GM23338 (cell line): ENCODE measurements at regions not wholly inside any gene's neighbourhood (a gene's known extent, or its start where the extent isn't known, plus 50 kb on each side); places are given as distances from the start of the nearest gene placed in this dataset.

Source experiments
- ATAC-seq: fragments of 200-7000 bp; cut with Tn5 transposase; 3 replicates; pipeline ENCODE4 v1.9.1; 2020
- DNase-seq: peaks from one replicate; pipeline ENCODE4 v3.0.0-alpha.2; 2015; ENCODE audit warnings: low spot score
- H2AFZ ChIP-seq: fragments of 200-600 bp; sonication (generic); 2 replicates; pipeline ENCODE4 v1.8.0; 2016; ENCODE audit warnings: antibody characterized with exemption, mild to moderate bottlenecking, moderate library complexity
- H3F3A ChIP-seq: fragments of 200-600 bp; sonication (generic); replicated peaks from 2 replicates; pipeline ENCODE4 v1.8.0; 2017; ENCODE audit warnings: antibody characterized with exemption, mixed run types, low read depth
- H3K27ac ChIP-seq: fragments of 200-600 bp; sonication (generic); 2 replicates; pipeline ENCODE4 v1.6.1; 2016; ENCODE audit warnings: low read depth
- H3K27me3 ChIP-seq: fragments of 200-600 bp; sonication (generic); 2 replicates; pipeline ENCODE4 v1.8.0; 2016; ENCODE audit warnings: mild to moderate bottlenecking, mixed run types, moderate library complexity; ENCODE audit not compliant: insufficient read depth
- H3K36me3 ChIP-seq: fragments of 200-600 bp; sonication (generic); 2 replicates; pipeline ENCODE4 v1.8.0; 2016; ENCODE audit warnings: mild to moderate bottlenecking; ENCODE audit not compliant: insufficient read depth
- H3K4me1 ChIP-seq: fragments of 200-600 bp; sonication (generic); 2 replicates; pipeline ENCODE4 v1.8.0; 2016; ENCODE audit warnings: mild to moderate bottlenecking, moderate library complexity; ENCODE audit not compliant: insufficient read depth
- H3K4me2 ChIP-seq: fragments of 200-600 bp; sonication (generic); 2 replicates; pipeline ENCODE4 v1.7.1; 2017; ENCODE audit warnings: mixed run types
- H3K4me3 ChIP-seq: fragments of 200-600 bp; sonication (generic); 2 replicates; pipeline ENCODE4 v1.6.1; 2016; ENCODE audit warnings: mixed run types
- H3K79me2 ChIP-seq: fragments of 200-600 bp; sonication (generic); replicated peaks from 2 replicates; pipeline ENCODE4 v1.8.0; 2017; ENCODE audit warnings: mild to moderate bottlenecking; ENCODE audit not compliant: insufficient read depth
- H3K9me2 ChIP-seq: fragments of 200-600 bp; sonication (generic); 2 replicates; pipeline ENCODE4 v1.8.0; 2017; ENCODE audit not compliant: insufficient read depth
- H4K20me1 ChIP-seq: fragments of 200-600 bp; sonication (generic); replicated peaks from 2 replicates; pipeline ENCODE4 v1.8.0; 2017; ENCODE audit warnings: mild to moderate bottlenecking; ENCODE audit not compliant: insufficient read depth
- H3K27ac Mint-ChIP-seq: 2 replicates; pipeline ENCODE4 v1.8.0; 2020; ENCODE audit warnings: inconsistent platforms, mild to moderate bottlenecking, moderate library complexity, mixed read lengths
- H3K27me3 Mint-ChIP-seq: 3 replicates; pipeline ENCODE4 v1.8.0; 2022; ENCODE audit warnings: low read depth, mild to moderate bottlenecking, moderate library complexity, mixed read lengths, inconsistent platforms; ENCODE audit not compliant: insufficient read depth, poor library complexity
- H3K36me3 Mint-ChIP-seq: 3 replicates; pipeline ENCODE4 v1.8.0; 2021; ENCODE audit warnings: low read depth, mild to moderate bottlenecking, inconsistent platforms, moderate library complexity, mixed read lengths
- H3K4me1 Mint-ChIP-seq: 3 replicates; pipeline ENCODE4 v1.8.0; 2020; ENCODE audit warnings: mild to moderate bottlenecking, inconsistent platforms, mixed read lengths
- H3K4me3 Mint-ChIP-seq: 3 replicates; pipeline ENCODE4 v1.8.0; 2021; ENCODE audit warnings: moderate library complexity, mild to moderate bottlenecking, inconsistent platforms, mixed read lengths
- H3K9me3 Mint-ChIP-seq: 3 replicates; pipeline ENCODE4 v1.8.0; 2020; ENCODE audit warnings: moderate library complexity, mild to moderate bottlenecking, inconsistent platforms, mixed read lengths
- CREB1 ChIP-seq: fragments of 250-450 bp; sonication (Bioruptor Pico); IDR thresholded peaks from 2 replicates; pipeline ENCODE4 v1.5.0; 2020; ENCODE audit warnings: low read depth, mild to moderate bottlenecking, moderate library complexity
- CTCF ChIP-seq, 2 experiments: fragments of 200-600 bp in 1 of 2; sonication (generic) in 1 of 2; conservative IDR thresholded peaks; 2 replicates each; pipeline versions ENCODE4 v1.5.1 to v1.6.1; 2016 to 2017; ENCODE audit warnings: antibody characterized with exemption in 2 of 2, low read depth in 2 of 2, mild to moderate bottlenecking in 2 of 2, moderate library complexity in 1 of 2
- ETS1 ChIP-seq: IDR thresholded peaks from 2 replicates; pipeline ENCODE4 v1.6.1; 2016; ENCODE audit warnings: antibody characterized with exemption
- EZH2 ChIP-seq: fragments of 200-600 bp; sonication (generic); IDR thresholded peaks from one replicate; pipeline ENCODE4 v1.8.0; 2017; ENCODE audit warnings: antibody characterized with exemption, mild to moderate bottlenecking, low read depth; ENCODE audit not compliant: unreplicated experiment
- EZH2phosphoT487 ChIP-seq: fragments of 200-600 bp; sonication (generic); IDR thresholded peaks from one replicate; pipeline ENCODE4 v1.8.1; 2018; ENCODE audit warnings: antibody characterized with exemption; ENCODE audit not compliant: unreplicated experiment
- JUNB ChIP-seq: IDR thresholded peaks from one replicate; pipeline ENCODE4 v1.6.1; 2016; ENCODE audit warnings: antibody characterized with exemption; ENCODE audit not compliant: unreplicated experiment
- NANOG ChIP-seq: IDR thresholded peaks from 2 replicates; pipeline ENCODE4 v1.6.1; 2016; ENCODE audit warnings: antibody characterized with exemption, borderline replicate concordance
- POLR2AphosphoS5 ChIP-seq: IDR thresholded peaks from 2 replicates; pipeline ENCODE4 v1.6.1; 2016; ENCODE audit warnings: antibody characterized with exemption, low read depth
- STAT1 ChIP-seq: IDR thresholded peaks from one replicate; pipeline ENCODE4 v1.6.1; 2016; ENCODE audit warnings: antibody characterized with exemption; ENCODE audit not compliant: unreplicated experiment
- ZNF114 ChIP-seq: fragments of 250-450 bp; sonication (Bioruptor Pico); IDR thresholded peaks from 2 replicates; pipeline ENCODE4 v1.5.0; 2020; ENCODE audit warnings: mild to moderate bottlenecking, moderate library complexity
- ZNF331 ChIP-seq: fragments of 250-450 bp; sonication (Bioruptor Pico); IDR thresholded peaks from 2 replicates; pipeline ENCODE4 v1.5.0; 2020; ENCODE audit warnings: low read depth, mild to moderate bottlenecking, moderate library complexity
- TF ChIP-seq, protein P1 (sequence below): fragments of 250-450 bp; sonication (Bioruptor Pico); IDR thresholded peaks from 2 replicates; pipeline ENCODE4 v1.5.0; 2020; ENCODE audit warnings: mild to moderate bottlenecking, moderate library complexity
- TF ChIP-seq, protein P2 (sequence below): IDR thresholded peaks from one replicate; pipeline ENCODE4 v1.6.1; 2018; ENCODE audit warnings: antibody characterized with exemption; ENCODE audit not compliant: unreplicated experiment

GRCh38 chr11:112836256-112836602 is 125.0 kb upstream of the NCAM1 start:
- peaks cover 8% of the 10 kb centered on the region for H3K27me3 Mint-ChIP-seq
- TF ChIP-seq ZNF114 (no peak), CTCF (conservative IDR thresholded peaks at IDR 0.05; ENCODE audit: low read depth in 2 of 2) (no peak), CREB1 (no peak), EZH2 (no peak), STAT1 (no peak), ETS1 (no peak), POLR2AphosphoS5 (no peak), JUNB (no peak), ZNF331 (CRISPR knock-in tag) (no peak), EZH2phosphoT487 (no peak), NANOG (no peak)
- TF ChIP-seq, protein P1, sequence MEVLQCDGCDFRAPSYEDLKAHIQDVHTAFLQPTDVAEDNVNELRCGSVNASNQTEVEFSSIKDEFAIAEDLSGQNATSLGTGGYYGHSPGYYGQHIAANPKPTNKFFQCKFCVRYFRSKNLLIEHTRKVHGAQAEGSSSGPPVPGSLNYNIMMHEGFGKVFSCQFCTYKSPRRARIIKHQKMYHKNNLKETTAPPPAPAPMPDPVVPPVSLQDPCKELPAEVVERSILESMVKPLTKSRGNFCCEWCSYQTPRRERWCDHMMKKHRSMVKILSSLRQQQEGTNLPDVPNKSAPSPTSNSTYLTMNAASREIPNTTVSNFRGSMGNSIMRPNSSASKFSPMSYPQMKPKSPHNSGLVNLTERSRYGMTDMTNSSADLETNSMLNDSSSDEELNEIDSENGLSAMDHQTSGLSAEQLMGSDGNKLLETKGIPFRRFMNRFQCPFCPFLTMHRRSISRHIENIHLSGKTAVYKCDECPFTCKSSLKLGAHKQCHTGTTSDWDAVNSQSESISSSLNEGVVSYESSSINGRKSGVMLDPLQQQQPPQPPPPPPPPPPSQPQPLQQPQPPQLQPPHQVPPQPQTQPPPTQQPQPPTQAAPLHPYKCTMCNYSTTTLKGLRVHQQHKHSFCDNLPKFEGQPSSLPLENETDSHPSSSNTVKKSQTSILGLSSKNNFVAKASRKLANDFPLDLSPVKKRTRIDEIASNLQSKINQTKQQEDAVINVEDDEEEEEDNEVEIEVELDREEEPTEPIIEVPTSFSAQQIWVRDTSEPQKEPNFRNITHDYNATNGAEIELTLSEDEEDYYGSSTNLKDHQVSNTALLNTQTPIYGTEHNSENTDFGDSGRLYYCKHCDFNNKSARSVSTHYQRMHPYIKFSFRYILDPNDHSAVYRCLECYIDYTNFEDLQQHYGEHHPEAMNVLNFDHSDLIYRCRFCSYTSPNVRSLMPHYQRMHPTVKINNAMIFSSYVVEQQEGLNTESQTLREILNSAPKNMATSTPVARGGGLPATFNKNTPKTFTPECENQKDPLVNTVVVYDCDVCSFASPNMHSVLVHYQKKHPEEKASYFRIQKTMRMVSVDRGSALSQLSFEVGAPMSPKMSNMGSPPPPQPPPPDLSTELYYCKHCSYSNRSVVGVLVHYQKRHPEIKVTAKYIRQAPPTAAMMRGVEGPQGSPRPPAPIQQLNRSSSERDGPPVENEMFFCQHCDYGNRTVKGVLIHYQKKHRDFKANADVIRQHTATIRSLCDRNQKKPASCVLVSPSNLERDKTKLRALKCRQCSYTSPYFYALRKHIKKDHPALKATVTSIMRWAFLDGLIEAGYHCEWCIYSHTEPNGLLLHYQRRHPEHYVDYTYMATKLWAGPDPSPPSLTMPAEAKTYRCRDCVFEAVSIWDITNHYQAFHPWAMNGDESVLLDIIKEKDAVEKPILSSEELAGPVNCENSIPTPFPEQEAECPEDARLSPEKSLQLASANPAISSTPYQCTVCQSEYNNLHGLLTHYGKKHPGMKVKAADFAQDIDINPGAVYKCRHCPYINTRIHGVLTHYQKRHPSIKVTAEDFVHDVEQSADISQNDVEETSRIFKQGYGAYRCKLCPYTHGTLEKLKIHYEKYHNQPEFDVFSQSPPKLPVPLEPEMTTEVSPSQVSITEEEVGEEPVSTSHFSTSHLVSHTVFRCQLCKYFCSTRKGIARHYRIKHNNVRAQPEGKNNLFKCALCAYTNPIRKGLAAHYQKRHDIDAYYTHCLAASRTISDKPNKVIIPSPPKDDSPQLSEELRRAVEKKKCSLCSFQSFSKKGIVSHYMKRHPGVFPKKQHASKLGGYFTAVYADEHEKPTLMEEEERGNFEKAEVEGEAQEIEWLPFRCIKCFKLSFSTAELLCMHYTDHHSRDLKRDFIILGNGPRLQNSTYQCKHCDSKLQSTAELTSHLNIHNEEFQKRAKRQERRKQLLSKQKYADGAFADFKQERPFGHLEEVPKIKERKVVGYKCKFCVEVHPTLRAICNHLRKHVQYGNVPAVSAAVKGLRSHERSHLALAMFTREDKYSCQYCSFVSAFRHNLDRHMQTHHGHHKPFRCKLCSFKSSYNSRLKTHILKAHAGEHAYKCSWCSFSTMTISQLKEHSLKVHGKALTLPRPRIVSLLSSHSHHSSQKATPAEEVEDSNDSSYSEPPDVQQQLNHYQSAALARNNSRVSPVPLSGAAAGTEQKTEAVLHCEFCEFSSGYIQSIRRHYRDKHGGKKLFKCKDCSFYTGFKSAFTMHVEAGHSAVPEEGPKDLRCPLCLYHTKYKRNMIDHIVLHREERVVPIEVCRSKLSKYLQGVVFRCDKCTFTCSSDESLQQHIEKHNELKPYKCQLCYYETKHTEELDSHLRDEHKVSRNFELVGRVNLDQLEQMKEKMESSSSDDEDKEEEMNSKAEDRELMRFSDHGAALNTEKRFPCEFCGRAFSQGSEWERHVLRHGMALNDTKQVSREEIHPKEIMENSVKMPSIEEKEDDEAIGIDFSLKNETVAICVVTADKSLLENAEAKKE (CRISPR knock-in tag) = no peak
- TF ChIP-seq, protein P2, sequence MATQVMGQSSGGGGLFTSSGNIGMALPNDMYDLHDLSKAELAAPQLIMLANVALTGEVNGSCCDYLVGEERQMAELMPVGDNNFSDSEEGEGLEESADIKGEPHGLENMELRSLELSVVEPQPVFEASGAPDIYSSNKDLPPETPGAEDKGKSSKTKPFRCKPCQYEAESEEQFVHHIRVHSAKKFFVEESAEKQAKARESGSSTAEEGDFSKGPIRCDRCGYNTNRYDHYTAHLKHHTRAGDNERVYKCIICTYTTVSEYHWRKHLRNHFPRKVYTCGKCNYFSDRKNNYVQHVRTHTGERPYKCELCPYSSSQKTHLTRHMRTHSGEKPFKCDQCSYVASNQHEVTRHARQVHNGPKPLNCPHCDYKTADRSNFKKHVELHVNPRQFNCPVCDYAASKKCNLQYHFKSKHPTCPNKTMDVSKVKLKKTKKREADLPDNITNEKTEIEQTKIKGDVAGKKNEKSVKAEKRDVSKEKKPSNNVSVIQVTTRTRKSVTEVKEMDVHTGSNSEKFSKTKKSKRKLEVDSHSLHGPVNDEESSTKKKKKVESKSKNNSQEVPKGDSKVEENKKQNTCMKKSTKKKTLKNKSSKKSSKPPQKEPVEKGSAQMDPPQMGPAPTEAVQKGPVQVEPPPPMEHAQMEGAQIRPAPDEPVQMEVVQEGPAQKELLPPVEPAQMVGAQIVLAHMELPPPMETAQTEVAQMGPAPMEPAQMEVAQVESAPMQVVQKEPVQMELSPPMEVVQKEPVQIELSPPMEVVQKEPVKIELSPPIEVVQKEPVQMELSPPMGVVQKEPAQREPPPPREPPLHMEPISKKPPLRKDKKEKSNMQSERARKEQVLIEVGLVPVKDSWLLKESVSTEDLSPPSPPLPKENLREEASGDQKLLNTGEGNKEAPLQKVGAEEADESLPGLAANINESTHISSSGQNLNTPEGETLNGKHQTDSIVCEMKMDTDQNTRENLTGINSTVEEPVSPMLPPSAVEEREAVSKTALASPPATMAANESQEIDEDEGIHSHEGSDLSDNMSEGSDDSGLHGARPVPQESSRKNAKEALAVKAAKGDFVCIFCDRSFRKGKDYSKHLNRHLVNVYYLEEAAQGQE = no peak
- no peaks in the 10 kb centered on the region for H3K9me3 Mint-ChIP-seq
- H3K9me2 ChIP-seq = 0 out of 2 replicates have a peak, but pooled peaks cover under 1% of the 10 kb centered on the region
- no peak overlapping the region for H3K27ac ChIP-seq
- no peaks in the 10 kb centered on the region for H3K27me3 ChIP-seq
- no peak overlapping the region for H3K4me3 ChIP-seq
- H3K27ac Mint-ChIP-seq = no peak overlapping the region
- no peaks in the 10 kb centered on the region for H3K4me1 ChIP-seq
- no peak overlapping the region for H2AFZ ChIP-seq
- no peak overlapping the region for H3K4me2 ChIP-seq
- H4K20me1 ChIP-seq = no peaks in the 10 kb centered on the region
- ATAC-seq = no peak
- no peaks in the 10 kb centered on the region for H3F3A ChIP-seq
- no peak overlapping the region for H3K4me3 Mint-ChIP-seq
- no peaks in the 10 kb centered on the region for H3K36me3 ChIP-seq
- no peaks in the 10 kb centered on the region for H3K36me3 Mint-ChIP-seq
- DNase-seq = no peak
- H3K79me2 ChIP-seq = no peaks in the 10 kb centered on the region
- no peaks in the 10 kb centered on the region; the same call in 2 of the 3 replicates for H3K4me1 Mint-ChIP-seq
